ENCODE measurements at regions not wholly inside any gene's neighbourhood (a gene's known extent, or its start where the extent isn't known, plus 50 kb on each side); places are given as distances from the start of the nearest gene placed in this dataset.
A peak's percentile ranks its signal among the peaks of the same experiment; 100 is the strongest.
"Not testable (repeated sequence)": the region's sequence is repeated elsewhere in the genome, so short reads cannot be mapped to it uniquely, and the experiment has no call there.

- Histone ChIP-seq H3K27me3 (no peaks in the 10 kb centered on the region), H3K4me1 (no peaks in the 10 kb centered on the region), H3K9me3 (no peaks in the 10 kb centered on the region), H3K27ac (no peak overlapping the region), H3K4me3 (no peak overlapping the region), H3K36me3 (no peaks in the 10 kb centered on the region)
- intact Hi-C loops (cut with DNase I): no loop called here
- TF ChIP-seq, protein P1, sequence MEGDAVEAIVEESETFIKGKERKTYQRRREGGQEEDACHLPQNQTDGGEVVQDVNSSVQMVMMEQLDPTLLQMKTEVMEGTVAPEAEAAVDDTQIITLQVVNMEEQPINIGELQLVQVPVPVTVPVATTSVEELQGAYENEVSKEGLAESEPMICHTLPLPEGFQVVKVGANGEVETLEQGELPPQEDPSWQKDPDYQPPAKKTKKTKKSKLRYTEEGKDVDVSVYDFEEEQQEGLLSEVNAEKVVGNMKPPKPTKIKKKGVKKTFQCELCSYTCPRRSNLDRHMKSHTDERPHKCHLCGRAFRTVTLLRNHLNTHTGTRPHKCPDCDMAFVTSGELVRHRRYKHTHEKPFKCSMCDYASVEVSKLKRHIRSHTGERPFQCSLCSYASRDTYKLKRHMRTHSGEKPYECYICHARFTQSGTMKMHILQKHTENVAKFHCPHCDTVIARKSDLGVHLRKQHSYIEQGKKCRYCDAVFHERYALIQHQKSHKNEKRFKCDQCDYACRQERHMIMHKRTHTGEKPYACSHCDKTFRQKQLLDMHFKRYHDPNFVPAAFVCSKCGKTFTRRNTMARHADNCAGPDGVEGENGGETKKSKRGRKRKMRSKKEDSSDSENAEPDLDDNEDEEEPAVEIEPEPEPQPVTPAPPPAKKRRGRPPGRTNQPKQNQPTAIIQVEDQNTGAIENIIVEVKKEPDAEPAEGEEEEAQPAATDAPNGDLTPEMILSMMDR (IDR thresholded peaks at IDR 0.05): no peak
- ATAC-seq (no peak), DNase-seq (no peak)
Measured at GRCh38 chr9:97124256-97124655, 85.3 kb upstream of the CTSV start.

DNA sequence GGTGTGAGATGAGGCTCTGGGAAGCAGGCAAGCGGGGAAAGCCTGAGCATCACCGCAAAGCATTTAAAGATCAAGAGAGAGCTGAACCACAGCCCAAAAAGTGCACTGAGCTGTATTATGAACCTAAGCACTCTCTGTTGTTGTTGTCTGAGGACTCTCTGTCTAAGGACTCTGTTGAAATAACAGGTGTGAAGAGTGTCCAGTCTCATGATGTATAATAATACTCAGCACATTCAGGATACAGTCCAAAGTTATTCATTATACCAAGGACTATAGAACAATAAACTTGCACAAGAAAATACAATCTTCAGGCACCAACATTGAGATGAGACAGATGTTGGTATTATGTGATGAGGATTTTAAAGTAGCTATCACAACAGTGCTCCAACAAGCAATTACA, 71.8 kb upstream of the CTSV start:
- ATAC-seq (no peak), DNase-seq (no peak)
- TF ChIP-seq, protein P1 (IDR thresholded peaks at IDR 0.05): no peak
- intact Hi-C loops (cut with DNase I): no loop called here
- H3K9me3 ChIP-seq: no peaks in the 10 kb centered on the region
- H3K4me3 ChIP-seq: no peak overlapping the region
- no peaks in the 10 kb centered on the region for H3K4me1 ChIP-seq
- peaks cover 0 to 8% of the 10 kb centered on the region in 2 donors for H3K27me3 ChIP-seq
- H3K27ac ChIP-seq: no peak overlapping the region
- H3K36me3 ChIP-seq: no peaks in the 10 kb centered on the region

DNA sequence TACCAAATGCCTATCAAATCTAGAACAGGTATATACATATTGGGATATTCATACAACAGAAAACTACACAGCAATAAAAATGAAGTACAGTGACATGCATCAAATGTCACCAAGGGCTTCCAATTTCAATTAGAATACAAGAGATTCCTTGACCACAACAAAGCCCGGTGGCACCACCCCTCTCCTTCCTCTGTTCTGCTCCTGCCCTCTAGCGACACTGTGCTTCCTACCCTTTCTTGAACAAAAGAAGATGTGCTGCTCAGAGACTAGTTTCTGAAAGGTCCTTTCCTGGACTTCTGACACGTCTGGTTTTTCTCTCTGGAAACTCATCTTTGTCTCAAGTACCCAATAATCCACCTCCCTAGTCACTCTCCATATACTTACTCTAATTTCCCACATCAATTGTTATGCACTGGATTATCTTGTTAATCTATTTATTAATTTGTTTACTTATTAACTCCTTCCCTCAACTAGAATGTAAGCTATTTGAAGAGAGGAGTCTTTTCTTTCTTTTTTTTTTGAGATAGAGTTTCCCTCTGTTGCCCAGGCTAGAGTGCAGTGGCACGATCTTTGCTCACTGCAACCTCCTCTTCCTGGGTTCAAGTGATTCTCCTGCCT, 70.4 kb upstream of the CTSV start:
- intact Hi-C loops (cut with DNase I): no loop called here
- Histone ChIP-seq H3K36me3 (no peaks in the 10 kb centered on the region), H3K4me1 (no peaks in the 10 kb centered on the region), H3K27me3 (peaks cover 0 to 8% of the 10 kb centered on the region in 2 donors), H3K4me3 (no peak overlapping the region), H3K9me3 (no peaks in the 10 kb centered on the region), H3K27ac (no peak overlapping the region)
- TF ChIP-seq, protein P1 (IDR thresholded peaks at IDR 0.05): no peak
- ATAC-seq (peak; percentile 86), DNase-seq (peak in 1 of 4 donors; percentile 3)

DNA sequence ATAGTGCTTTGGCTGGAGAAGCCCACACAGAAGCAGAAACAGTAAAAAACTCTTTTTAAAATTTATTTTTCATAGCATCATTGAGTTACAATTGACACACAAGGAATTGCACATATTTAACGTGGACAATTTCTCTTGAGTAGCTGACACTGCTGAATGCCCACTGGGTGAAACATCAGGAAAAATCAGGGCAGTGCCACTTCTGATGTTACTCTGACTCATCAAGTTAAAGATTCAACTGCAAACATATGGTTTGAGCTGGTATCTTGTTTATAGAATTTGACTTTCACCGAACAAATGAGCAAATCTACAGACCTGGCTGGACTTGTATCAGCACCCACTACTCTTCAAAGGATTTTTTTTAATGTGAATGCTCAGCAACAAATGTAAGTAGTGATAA, 66.3 kb upstream of the CTSV start:
- H3K9me3 ChIP-seq; DNase-seq; ATAC-seq; H3K4me3 ChIP-seq; H3K4me1 ChIP-seq; intact Hi-C loops (cut with DNase I); H3K27me3 ChIP-seq; H3K36me3 ChIP-seq; H3K27ac ChIP-seq: not testable (repeated sequence)

GRCh38 chr9:97103613-97104383, 64.9 kb upstream of the CTSV start:
- H3K27ac ChIP-seq; ATAC-seq; DNase-seq; H3K4me3 ChIP-seq; H3K36me3 ChIP-seq; intact Hi-C loops (cut with DNase I); H3K27me3 ChIP-seq; H3K9me3 ChIP-seq; H3K4me1 ChIP-seq: not testable (repeated sequence)

DNA sequence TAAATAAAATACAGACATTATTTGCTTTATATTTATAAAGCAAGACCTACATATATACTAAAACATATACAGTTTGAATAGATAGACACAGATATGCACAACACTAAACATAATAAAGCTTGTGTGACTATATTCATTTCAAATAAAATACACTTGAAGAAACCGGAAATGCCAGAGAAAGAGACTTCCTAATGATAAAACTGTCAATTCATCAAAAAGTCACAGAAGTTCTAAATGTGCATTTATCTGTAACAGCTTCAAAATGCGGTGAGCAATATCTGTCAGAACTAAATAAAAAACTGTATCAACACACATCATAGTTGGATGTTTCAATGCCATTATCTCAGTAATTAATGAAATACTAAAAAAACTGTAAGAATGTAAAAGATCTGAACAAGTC, 60.6 kb upstream of the CTSV start:
- H3K4me1 ChIP-seq; DNase-seq; intact Hi-C loops (cut with DNase I); ATAC-seq; H3K4me3 ChIP-seq; H3K27ac ChIP-seq; H3K36me3 ChIP-seq; H3K27me3 ChIP-seq; H3K9me3 ChIP-seq: not testable (repeated sequence)
